ENCODE measurements at regions not wholly inside any gene's neighbourhood (a gene's known extent, or its start where the extent isn't known, plus 50 kb on each side); places are given as distances from the start of the nearest gene placed in this dataset.

- DNase-seq = no peak
Measured at GRCh38 chr10:78526347-78526746, 492.7 kb downstream of the RPS24 start.

GRCh38 chr10:78527296-78527695 lies 493.6 kb downstream of the RPS24 start:
- DNase-seq = no peak

GRCh38 chr10:78528749-78529204 lies 495.1 kb downstream of the RPS24 start:
- no peak for DNase-seq

GRCh38 chr10:78529262-78529661 lies 495.6 kb downstream of the RPS24 start:
- no peak for DNase-seq

- DNase-seq = no peak
Measured at GRCh38 chr10:78531088-78531487, 497.4 kb downstream of the RPS24 start.

GRCh38 chr10:78532480-78533042 lies 498.9 kb downstream of the RPS24 start:
- no peak for DNase-seq

- DNase-seq = no peak
Measured at GRCh38 chr10:78533098-78533497, 499.4 kb downstream of the RPS24 start.

- no peak for DNase-seq
Measured at GRCh38 chr10:78533776-78534175, 500.1 kb downstream of the RPS24 start.

GRCh38 chr10:78535716-78536218 lies 502.1 kb downstream of the RPS24 start:
- DNase-seq = no peak

GRCh38 chr10:78537018-78537417 lies 503.4 kb downstream of the RPS24 start:
- DNase-seq = no peak

- DNase-seq = no peak
Measured at GRCh38 chr10:78539247-78539766, 505.6 kb downstream of the RPS24 start.

- no peak for DNase-seq
Measured at GRCh38 chr10:78540355-78541076, 506.9 kb downstream of the RPS24 start.

- DNase-seq = no peak
Measured at GRCh38 chr10:78541481-78542140, 507.9 kb downstream of the RPS24 start.

GRCh38 chr10:78542141-78542489 lies 508.5 kb downstream of the RPS24 start:
- DNase-seq = no peak

GRCh38 chr10:78542521-78542920 lies 508.9 kb downstream of the RPS24 start:
- no peak for DNase-seq

GRCh38 chr10:78543031-78543748 lies 509.5 kb downstream of the RPS24 start:
- no peak for DNase-seq

GRCh38 chr10:78543749-78544362 lies 510.2 kb downstream of the RPS24 start:
- no peak for DNase-seq

- no peak for DNase-seq
Measured at GRCh38 chr10:78544423-78545090, 510.9 kb downstream of the RPS24 start.

- DNase-seq = peak; percentile 14
Measured at GRCh38 chr10:78545756-78546155, 512.1 kb downstream of the RPS24 start.

- no peak for DNase-seq
Measured at GRCh38 chr10:78547397-78547796, 513.7 kb downstream of the RPS24 start.

GRCh38 chr10:78547905-78548304 lies 514.2 kb downstream of the RPS24 start:
- no peak for DNase-seq

- DNase-seq = no peak
Measured at GRCh38 chr10:78548369-78548768, 514.7 kb downstream of the RPS24 start.

Measured in OCI-M1 (cell line).